HG02840 (cell line): ENCODE measurements at regions not wholly inside any gene's neighbourhood (a gene's known extent, or its start where the extent isn't known, plus 50 kb on each side); places are given as distances from the start of the nearest gene placed in this dataset.
"Not testable (repeated sequence)": the region's sequence is repeated elsewhere in the genome, so short reads cannot be mapped to it uniquely, and the experiment has no call there.

Experiments
- ATAC-seq: cut with Tn5 transposase; IDR thresholded peaks from one replicate; pipeline ENCODE4 v1.9.1; 2021; ENCODE audit warnings: mild to moderate bottlenecking, moderate library complexity, moderate number of reproducible peaks; ENCODE audit not compliant: unreplicated experiment, low FRiP score

DNA sequence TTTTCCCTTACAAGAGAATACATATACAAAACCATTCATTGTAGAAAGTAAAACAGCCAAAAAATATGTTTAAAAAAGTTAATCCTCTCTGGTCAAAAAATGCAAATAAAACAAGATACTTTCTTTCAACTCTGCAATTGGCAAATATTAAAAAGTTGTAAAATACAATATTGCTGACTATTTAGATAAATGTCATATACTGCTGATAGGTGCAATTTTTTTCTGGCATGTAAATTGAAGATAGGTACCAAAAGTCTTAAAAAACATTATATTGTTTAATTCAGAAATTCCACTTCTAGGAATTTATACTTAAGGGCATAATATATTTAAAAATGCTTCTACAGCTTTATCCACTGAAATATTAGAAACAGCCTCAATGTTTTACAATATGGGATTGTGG is 66.4 kb upstream of the TLL1 start:
- no peak for ATAC-seq

DNA sequence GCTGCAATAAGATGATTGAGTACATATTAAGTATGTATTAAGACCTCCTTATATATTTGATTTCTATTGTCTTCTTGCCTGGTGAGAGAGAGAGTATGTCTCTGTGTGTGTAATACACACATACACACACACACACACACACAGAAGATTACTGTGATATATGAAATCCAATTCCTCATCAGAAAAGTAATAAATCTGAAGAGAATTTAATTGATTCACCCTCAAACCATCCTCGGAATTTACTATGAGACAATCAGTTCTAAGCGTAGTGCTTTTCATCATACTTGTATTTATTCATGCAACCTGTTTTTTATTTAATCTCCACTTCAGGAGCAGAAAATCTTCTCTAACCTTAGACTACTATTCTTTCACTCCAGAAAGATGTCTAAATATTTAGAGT is 62.3 kb upstream of the TLL1 start:
- ATAC-seq: no peak

DNA sequence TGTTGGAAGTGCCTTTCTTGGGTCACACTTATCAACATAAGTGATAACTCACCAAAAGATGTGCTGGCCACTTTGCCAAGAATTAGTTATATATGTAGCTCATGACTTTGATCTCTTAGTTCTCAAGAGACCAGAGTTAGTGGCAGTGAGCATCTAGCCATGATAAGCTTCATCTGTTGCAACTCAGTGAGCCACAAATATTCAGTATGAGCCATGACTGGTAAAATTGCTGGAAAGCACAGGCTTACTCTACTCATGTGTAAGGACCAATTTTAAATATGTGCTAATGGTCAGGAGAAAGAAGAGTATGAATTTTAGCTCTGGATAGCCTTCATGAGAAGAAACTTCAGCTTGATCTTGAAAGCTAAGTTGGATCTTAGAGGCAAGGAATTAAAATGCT is 59.4 kb upstream of the TLL1 start:
- ATAC-seq: no peak

DNA sequence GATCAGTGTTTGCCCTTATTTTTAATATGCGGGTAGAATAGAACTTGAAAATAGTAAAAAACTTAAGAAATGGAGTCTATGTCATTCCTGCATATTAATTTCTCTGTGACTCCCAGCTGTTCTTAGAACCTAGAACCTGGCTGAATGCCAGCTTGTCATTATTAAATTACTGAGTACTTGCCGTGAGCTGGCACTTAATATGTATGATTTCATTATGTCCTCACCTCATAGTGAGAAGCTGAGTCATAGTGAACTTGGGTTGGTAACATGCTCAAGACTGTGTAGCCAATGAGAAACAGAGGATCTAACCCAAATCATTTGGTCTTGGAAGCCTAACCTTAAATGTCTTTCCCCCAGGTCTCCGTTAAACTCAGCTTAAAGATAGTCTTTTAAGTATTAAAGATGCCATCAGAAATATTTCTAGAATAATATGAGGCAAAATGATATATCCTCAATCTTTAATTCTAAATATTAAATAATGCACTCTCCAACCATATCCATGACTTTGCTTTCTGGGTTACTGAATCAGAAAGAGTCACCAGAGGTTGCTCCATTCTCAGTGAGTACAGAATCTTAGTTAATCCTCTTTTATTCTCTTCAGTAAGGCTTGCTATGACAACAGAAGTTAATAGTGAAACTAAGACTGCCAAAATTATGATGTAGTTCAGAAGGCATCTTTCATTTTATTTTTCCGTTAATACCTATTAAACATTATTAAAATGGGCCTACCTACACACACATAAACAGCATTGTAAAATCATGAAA is 58.6 kb upstream of the TLL1 start:
- ATAC-seq: no peak

DNA sequence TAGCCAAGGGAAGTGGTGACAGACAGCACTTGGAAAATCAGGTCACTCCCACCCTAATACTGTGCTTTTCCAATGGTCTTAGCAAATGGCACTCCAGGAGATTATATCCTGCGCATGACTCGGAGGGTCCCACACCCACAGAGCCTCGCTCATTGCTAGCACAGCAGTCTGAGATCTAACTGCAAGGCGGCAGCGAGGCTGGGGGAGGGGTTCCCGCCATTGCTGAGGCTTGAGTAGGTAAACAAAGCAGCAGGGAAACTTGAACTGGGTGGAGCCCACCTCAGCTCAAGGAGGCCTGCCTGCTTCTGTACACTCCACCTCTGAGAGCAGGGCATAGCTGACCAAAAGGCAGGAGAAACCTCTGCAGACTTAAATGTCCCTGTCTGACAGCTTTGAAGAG is 53.9 kb upstream of the TLL1 start:
- not testable (repeated sequence) for ATAC-seq
